K562 (cell line): ENCODE measurements at regions not wholly inside any gene's neighbourhood (a gene's known extent, or its start where the extent isn't known, plus 50 kb on each side); places are given as distances from the start of the nearest gene placed in this dataset.

ENCODE experiments used
- ATAC-seq: fragments of 200-7000 bp; cut with Tn5 transposase; 3 replicates; pipeline ENCODE4 v1.9.1; 2020; ENCODE audit warnings: moderate library complexity
- BruUV-seq: library from RNA; stranded (reverse); fragments of 400-500 nt; replicated peaks from 2 replicates; lab custom pipeline; 2021; lab: Mats Ljungman, UMichigan
- CTCF ChIA-PET: fragments of 300-600 bp; formaldehyde crosslinking; extraction: SDS; loops from one replicate; lab custom pipeline; 2021; ENCODE audit warnings: low intra/inter-chr PET ratio; lab: Yijun Ruan, JAX
- POLR2A ChIA-PET: fragments of 300-600, 350-650 bp; sonication (Branson Sonifier 250); formaldehyde crosslinking; extraction: SDS; loops from one replicate; lab custom pipeline; 2021; ENCODE audit warnings: antibody characterized with exemption, inconsistent platforms; lab: Yijun Ruan, JAX
- DNase-seq, 4 experiments: peaks; one replicate each; pipeline versions ENCODE4 v3.0.0 to v3.0.0-alpha.2; 2011 to 2018; ENCODE audit warnings: low spot score in 3 of 4, mixed read lengths in 3 of 4; ENCODE audit errors: extremely low read depth in 1 of 4
- FAIRE-seq: peaks from 2 replicates; lab custom pipeline; 2011; peaks lifted over from hg19 to GRCh38; lab: Jason Lieb, UNC
- H2AFZ ChIP-seq: 2 replicates; pipeline ENCODE4 v1.6.0; 2011; ENCODE audit warnings: low read depth, low read length, control low read depth, inconsistent platforms
- H3K27ac ChIP-seq: fragments of 200-600 bp; 3 replicates; pipeline ENCODE4 v1.8.0; 2011; ENCODE audit warnings: low read depth, mild to moderate bottlenecking, control low read depth, inconsistent platforms, low read length, moderate library complexity, mixed read lengths; ENCODE audit errors: extremely low read depth
- H3K27me3 ChIP-seq, 2 experiments: fragments of 300-600 bp in 1 of 2; 2 replicates in 1 of 2; 3 replicates in 1 of 2; pipeline versions ENCODE4 v1.6.0 to v1.8.0; 2011; ENCODE audit warnings: inconsistent platforms in 2 of 2, low read length in 2 of 2, mild to moderate bottlenecking in 1 of 2, mixed read lengths in 1 of 2, moderate library complexity in 1 of 2; ENCODE audit not compliant: control insufficient read depth in 2 of 2, insufficient read depth in 2 of 2
- H3K36me3 ChIP-seq: fragments of 300-600 bp; 3 replicates; pipeline ENCODE4 v1.8.0; 2011; ENCODE audit warnings: mild to moderate bottlenecking, low read length, inconsistent platforms; ENCODE audit not compliant: control insufficient read depth, insufficient read depth
- H3K4me1 ChIP-seq, 2 experiments: fragments of 200-600 bp in 1 of 2; replicated peaks in 1 of 2; 2 replicates in 1 of 2; 3 replicates in 1 of 2; pipeline versions ENCODE4 v1.5.1 to v1.8.0; 2011; ENCODE audit warnings: inconsistent platforms in 2 of 2, low read length in 2 of 2, mild to moderate bottlenecking in 1 of 2, mixed read lengths in 1 of 2, moderate library complexity in 1 of 2; ENCODE audit not compliant: control insufficient read depth in 2 of 2, insufficient read depth in 2 of 2
- H3K4me2 ChIP-seq: 2 replicates; pipeline ENCODE4 v1.6.1; 2011; ENCODE audit warnings: low read length, control low read depth, inconsistent platforms, mixed read lengths; ENCODE audit not compliant: insufficient read depth
- H3K4me3 ChIP-seq: fragments of 200-600 bp; sonication (generic), shearing (Covaris generic); 2 replicates; pipeline ENCODE4 v1.5.1; 2016; ENCODE audit warnings: control low read depth, inconsistent platforms
- H3K79me2 ChIP-seq: fragments of 200-600 bp; 3 replicates; pipeline ENCODE4 v1.8.0; 2011; ENCODE audit warnings: low read length, inconsistent platforms; ENCODE audit not compliant: control insufficient read depth, insufficient read depth
- H3K9ac ChIP-seq, 2 experiments: 2 replicates each; pipeline versions ENCODE4 v1.6.0 to v1.6.1; 2011; ENCODE audit warnings: low read depth in 2 of 2, low read length in 2 of 2, control low read depth in 1 of 2, inconsistent platforms in 1 of 2, mild to moderate bottlenecking in 1 of 2, mixed read lengths in 1 of 2; ENCODE audit not compliant: insufficient read depth in 1 of 2
- H3K9me1 ChIP-seq: one replicate; pipeline ENCODE4 v1.6.0; 2011; ENCODE audit warnings: inconsistent platforms, mild to moderate bottlenecking, low read length, moderate library complexity; ENCODE audit not compliant: control insufficient read depth, insufficient read depth
- H3K9me3 ChIP-seq: replicated peaks from 2 replicates; pipeline ENCODE4 v1.5.1; 2011; ENCODE audit warnings: low read depth, low read length, inconsistent platforms; ENCODE audit not compliant: control insufficient read depth, insufficient read depth
- H4K20me1 ChIP-seq: replicated peaks from 2 replicates; pipeline ENCODE4 v1.6.1; 2011; ENCODE audit warnings: low read length, inconsistent platforms, mixed read lengths; ENCODE audit not compliant: control insufficient read depth, insufficient read depth
- CEBPZ ChIP-seq: fragments of 150-350 bp; IDR thresholded peaks from 2 replicates; pipeline ENCODE4 v1.6.1; 2014; ENCODE audit warnings: low read depth, mild to moderate bottlenecking, low read length, borderline replicate concordance
- CHD1 ChIP-seq: fragments of 200-600 bp; sonication (generic); IDR thresholded peaks from one replicate; pipeline ENCODE4 v1.6.1; 2012; ENCODE audit warnings: mild to moderate bottlenecking, moderate library complexity, low read length, inconsistent platforms
- CREB3L1 ChIP-seq: fragments of 450-650 bp; IDR thresholded peaks from 2 replicates; pipeline ENCODE4 v1.6.1; 2014; ENCODE audit warnings: low read depth, mild to moderate bottlenecking, moderate library complexity, borderline replicate concordance
- MXD1 ChIP-seq: fragments of 250-450 bp; sonication (Bioruptor Pico); IDR thresholded peaks from 2 replicates; pipeline ENCODE4 v1.8.0; 2021; ENCODE audit warnings: borderline replicate concordance, mild to moderate bottlenecking, moderate library complexity; ENCODE audit not compliant: poor library complexity, severe bottlenecking
- PHTF2 ChIP-seq: fragments of 250-450 bp; sonication (Bioruptor Pico); IDR thresholded peaks from 2 replicates; pipeline ENCODE4 v1.5.0; 2021; ENCODE audit warnings: mild to moderate bottlenecking
- STAG1 ChIP-seq: sonication (generic); formaldehyde crosslinking; IDR thresholded peaks from 2 replicates; pipeline ENCODE4 v1.5.0; 2020; ENCODE audit warnings: missing genetic modification reagents, borderline replicate concordance
- TEAD1 ChIP-seq, 2 experiments: fragments of 450-650 bp in 1 of 2; sonication (generic) in 1 of 2; formaldehyde crosslinking; IDR thresholded peaks; 2 replicates each; pipeline versions ENCODE4 v1.4.0 to v1.8.0; 2020 to 2022; ENCODE audit warnings: mild to moderate bottlenecking in 2 of 2, missing genetic modification reagents in 1 of 2
- ZBTB1 ChIP-seq: sonication (generic); formaldehyde crosslinking; IDR thresholded peaks from 2 replicates; pipeline ENCODE4 v1.8.1; 2023; ENCODE audit warnings: missing genetic modification reagents, low read depth, mild to moderate bottlenecking, borderline replicate concordance
- ZBTB26 ChIP-seq: fragments of 450-650 bp; formaldehyde crosslinking; IDR thresholded peaks from 2 replicates; pipeline ENCODE4 v1.4.0; 2022; ENCODE audit warnings: missing genetic modification characterization
- ZNF143 ChIP-seq: sonication (generic); formaldehyde crosslinking; IDR thresholded peaks from 2 replicates; pipeline ENCODE4 v1.9.0; 2022; ENCODE audit warnings: mild to moderate bottlenecking, missing genetic modification reagents
- ZNF212 ChIP-seq: fragments of 450-650 bp; formaldehyde crosslinking; IDR thresholded peaks from 2 replicates; pipeline ENCODE4 v1.4.0; 2020; ENCODE audit warnings: mild to moderate bottlenecking
- ZNF253 ChIP-seq: fragments of 250-450 bp; sonication (Bioruptor Pico); conservative IDR thresholded peaks from 2 replicates; pipeline ENCODE4 v1.6.1; 2021; ENCODE audit warnings: mild to moderate bottlenecking
- ZNF347 ChIP-seq: fragments of 450-650 bp; formaldehyde crosslinking; IDR thresholded peaks from 2 replicates; pipeline ENCODE4 v1.4.0; 2020; ENCODE audit warnings: low read depth, mild to moderate bottlenecking, moderate library complexity
- ZNF655 ChIP-seq: fragments of 250-450 bp; sonication (Bioruptor Pico); IDR thresholded peaks from 2 replicates; pipeline ENCODE4 v1.5.0; 2021
- WGBS: fragments of 100-300 bp; shearing (Covaris generic); methylation state at CpG from one replicate; pipeline ENCODE4 v1.1.6; 2016; ENCODE audit warnings: low coverage, mixed read lengths; ENCODE audit not compliant: insufficient coverage; ENCODE audit errors: missing lambda C conversion rate; 5-methylcytosine and 5-hydroxymethylcytosine counted together
- in situ Hi-C: fragments of 300-500 bp; cut with MboI; formaldehyde crosslinking; loops from 4 replicates; pipeline ENCODE4 v1.15.0; 2018; ENCODE audit warnings: inconsistent platforms, mixed read lengths
- intact Hi-C: fragments of 100-400 bp; cut with micrococcal nuclease; formaldehyde crosslinking; loops from 2 replicates; pipeline ENCODE4 v1.14.2; 2022

GRCh38 chr3:102258666-102259227 lies 176.1 kb upstream of the ZPLD1 start:
- no peak for FAIRE-seq
- Histone ChIP-seq H3K27me3 (no peaks in the 10 kb centered on the region), H3K27ac (no peak overlapping the region), H3K4me1 (no peaks in the 10 kb centered on the region), H3K4me2 (no peak overlapping the region), H3K4me3 (no peak overlapping the region), H4K20me1 (no peaks in the 10 kb centered on the region), H2AFZ (no peak overlapping the region), H3K9me3 (no peaks in the 10 kb centered on the region), H3K79me2 (no peaks in the 10 kb centered on the region), H3K9me1 (no peaks in the 10 kb centered on the region), H3K36me3 (no peaks in the 10 kb centered on the region), H3K9ac (no peak overlapping the region)
- ChIA-PET CTCF (no interaction called here), POLR2A (no interaction called here)
- no TSS peak for BruUV-seq
- intact Hi-C loops (no loop called here), in situ Hi-C loops (no loop called here)
- no peak for ATAC-seq
- no peak for DNase-seq
- WGBS: 0% methylated on average over 3 of the region's 3 CpGs
- TF ChIP-seq TEAD1 (CRISPR knock-in tag; IDR thresholded peaks at IDR 0.05) (no peak), ZNF347 (CRISPR knock-in tag) (no peak), ZBTB26 (CRISPR knock-in tag) (no peak), MXD1 (CRISPR knock-in tag) (no peak), CHD1 (no peak), STAG1 (no peak), ZNF253 (CRISPR knock-in tag) (no peak), CREB3L1 (no peak), ZBTB1 (CRISPR knock-in tag) (no peak), ZNF143 (CRISPR knock-in tag) (no peak), PHTF2 (CRISPR knock-in tag) (no peak), ZNF655 (CRISPR knock-in tag) (no peak), CEBPZ (no peak), ZNF212 (no peak)
